ENCODE measurements at regions not wholly inside any gene's neighbourhood (a gene's known extent, or its start where the extent isn't known, plus 50 kb on each side); places are given as distances from the start of the nearest gene placed in this dataset.

- DNase-seq (ENCODE audit: low read depth in 1 of 2, low spot score in 1 of 2), result no peak
- Histone ChIP-seq H3K27ac (replicated peaks) (no peak overlapping the region), H3K27me3 (ENCODE audit: insufficient read depth, poor library complexity, severe bottlenecking) (peaks cover 52% of the 10 kb centered on the region), H3K4me3 (replicated peaks; ENCODE audit: insufficient read depth, low read length) (no peak overlapping the region)
- TF ChIP-seq POLR2AphosphoS5 (IDR thresholded peaks at IDR 0.05; ENCODE audit: low read depth), result no peak
- no peak for TF ChIP-seq SPI1 (IDR thresholded peaks at IDR 0.05; ENCODE audit: borderline replicate concordance, low read depth)
- TF ChIP-seq CTCF (IDR thresholded peaks at IDR 0.05; ENCODE audit: insufficient read depth, low read length), result no peak
- TF ChIP-seq GABPA (IDR thresholded peaks at IDR 0.05; ENCODE audit: low read depth), result no peak
- TF ChIP-seq REST (IDR thresholded peaks at IDR 0.05; ENCODE audit: insufficient replicate concordance, low read depth), result no peak
Observed at GRCh38 chr4:182140547-182140946, 102.7 kb upstream of the TENM3 start.

GRCh38 chr4:182141061-182141460 lies 102.1 kb upstream of the TENM3 start:
- TF ChIP-seq REST (IDR thresholded peaks at IDR 0.05; ENCODE audit: insufficient replicate concordance, low read depth) (no peak), SPI1 (IDR thresholded peaks at IDR 0.05; ENCODE audit: borderline replicate concordance, low read depth) (no peak), POLR2AphosphoS5 (IDR thresholded peaks at IDR 0.05; ENCODE audit: low read depth) (no peak), GABPA (IDR thresholded peaks at IDR 0.05; ENCODE audit: low read depth) (no peak), CTCF (IDR thresholded peaks at IDR 0.05; ENCODE audit: insufficient read depth, low read length) (no peak)
- Histone ChIP-seq H3K27me3 (ENCODE audit: insufficient read depth, poor library complexity, severe bottlenecking) (peaks cover 56% of the 10 kb centered on the region), H3K27ac (replicated peaks) (no peak overlapping the region), H3K4me3 (replicated peaks; ENCODE audit: insufficient read depth, low read length) (no peak overlapping the region)
- no peak for DNase-seq (ENCODE audit: low read depth in 1 of 2, low spot score in 1 of 2)

GRCh38 chr4:182142176-182143085 lies 100.8 kb upstream of the TENM3 start:
- Histone ChIP-seq H3K27ac (replicated peaks) (no peak overlapping the region), H3K27me3 (ENCODE audit: insufficient read depth, poor library complexity, severe bottlenecking) (peaks cover 53% of the 10 kb centered on the region), H3K4me3 (replicated peaks; ENCODE audit: insufficient read depth, low read length) (no peak overlapping the region)
- no peak for DNase-seq (ENCODE audit: low read depth in 1 of 2, low spot score in 1 of 2)
- TF ChIP-seq SPI1 (IDR thresholded peaks at IDR 0.05; ENCODE audit: borderline replicate concordance, low read depth), result no peak
- TF ChIP-seq CTCF (IDR thresholded peaks at IDR 0.05; ENCODE audit: insufficient read depth, low read length), result no peak
- no peak for TF ChIP-seq POLR2AphosphoS5 (IDR thresholded peaks at IDR 0.05; ENCODE audit: low read depth)
- TF ChIP-seq GABPA (IDR thresholded peaks at IDR 0.05; ENCODE audit: low read depth), result no peak

Measured in HL-60 (cell line).